HCT116 (cell line): ENCODE measurements at regions not wholly inside any gene's neighbourhood (a gene's known extent, or its start where the extent isn't known, plus 50 kb on each side); places are given as distances from the start of the nearest gene placed in this dataset.

Source experiments
- ATAC-seq: fragments of 200-7000 bp; cut with Tn5 transposase; 2 replicates; pipeline ENCODE4 v1.9.1; 2020; ENCODE audit warnings: mild to moderate bottlenecking, moderate library complexity
- BruUV-seq: library from RNA; stranded (reverse); fragments of 400-500 nt; replicated peaks from 2 replicates; lab custom pipeline; 2021; lab: Mats Ljungman, UMichigan
- CTCF ChIA-PET: fragments of 300-600 bp; sonication (Branson Sonifier 250); formaldehyde crosslinking; loops from one replicate; lab custom pipeline; 2021; ENCODE audit warnings: antibody characterized with exemption; lab: Charles Lee
- POLR2A ChIA-PET: fragments of 300-600, 350-600 bp; sonication (Branson Sonifier 250); formaldehyde crosslinking; loops from one replicate; lab custom pipeline; 2021; ENCODE audit warnings: antibody characterized with exemption; lab: Charles Lee
- RAD21 ChIA-PET, 2 experiments: fragments of 300-600 bp; sonication (Branson Sonifier 250); formaldehyde crosslinking; loops; one replicate each; lab custom pipeline; 2023; ENCODE audit warnings: low total read pairs in 2 of 2; ENCODE audit not compliant: uncharacterized antibody in 2 of 2, unreplicated experiment in 2 of 2, low non-redundant PET in 1 of 2; lab: Charles Lee
- DNase-seq: peaks from one replicate; pipeline ENCODE4 v3.0.0-alpha.2; 2010; ENCODE audit warnings: low read depth, low spot score
- H2AFZ ChIP-seq: fragments of 200-600 bp; shearing (Covaris generic), sonication (generic); 2 replicates; pipeline ENCODE4 v1.6.1; 2017; ENCODE audit warnings: low read depth, mixed run types, mixed read lengths, antibody characterized with exemption, low read length; ENCODE audit not compliant: poor library complexity, severe bottlenecking
- H3K27ac ChIP-seq: 2 replicates; pipeline ENCODE4 v1.5.1; 2012; ENCODE audit warnings: low read depth, low read length
- H3K27me3 ChIP-seq: fragments of 200-600 bp; sonication (generic); 2 replicates; pipeline ENCODE4 v1.6.1; 2016; ENCODE audit warnings: mixed run types, low read length, mixed read lengths; ENCODE audit not compliant: insufficient read depth
- H3K36me3 ChIP-seq, 2 experiments: fragments of 200-500 bp in 1 of 2; fragments of 200-600 bp in 1 of 2; sonication (Bioruptor generic) in 1 of 2; sonication (generic) in 1 of 2; 2 replicates each; pipeline versions ENCODE4 v1.5.1 to v1.6.1; 2014 to 2016; ENCODE audit warnings: low read length in 2 of 2, inconsistent platforms in 1 of 2, mixed read lengths in 1 of 2, mixed run types in 1 of 2; ENCODE audit not compliant: insufficient read depth in 2 of 2, control insufficient read depth in 1 of 2
- H3K4me1 ChIP-seq, 2 experiments: fragments of 200-600 bp in 1 of 2; sonication (generic) in 1 of 2; 2 replicates each; pipeline versions ENCODE4 v1.5.1 to v1.6.1; 2012 to 2017; ENCODE audit warnings: low read length in 2 of 2, inconsistent platforms in 1 of 2, mild to moderate bottlenecking in 1 of 2, mixed read lengths in 1 of 2, mixed run types in 1 of 2, moderate library complexity in 1 of 2; ENCODE audit not compliant: insufficient read depth in 2 of 2, control insufficient read depth in 1 of 2
- H3K4me2 ChIP-seq: fragments of 200-600 bp; sonication (generic); 2 replicates; pipeline ENCODE4 v1.6.1; 2017; ENCODE audit warnings: mixed run types, low read length, mixed read lengths
- H3K4me3 ChIP-seq, 2 experiments: fragments of 200-600 bp in 1 of 2; sonication (generic) in 1 of 2; replicated peaks in 1 of 2; 2 replicates each; pipeline ENCODE4 v1.5.1; 2011 to 2016; ENCODE audit warnings: low read length in 2 of 2, control low read depth in 1 of 2, low read depth in 1 of 2, mild to moderate bottlenecking in 1 of 2, mixed read lengths in 1 of 2, mixed run types in 1 of 2
- H3K79me2 ChIP-seq: fragments of 200-600 bp; sonication (generic); 2 replicates; pipeline ENCODE4 v1.6.1; 2017; ENCODE audit warnings: mild to moderate bottlenecking, mixed run types, low read length, moderate library complexity, mixed read lengths; ENCODE audit not compliant: insufficient read depth
- H3K9ac ChIP-seq: fragments of 200-600 bp; sonication (generic); 2 replicates; pipeline ENCODE4 v1.6.1; 2016; ENCODE audit warnings: low read length, mixed read lengths
- H3K9me2 ChIP-seq: fragments of 200-600 bp; sonication (generic), shearing (Covaris generic); 2 replicates; pipeline ENCODE4 v1.6.1; 2017; ENCODE audit warnings: mixed run types, mild to moderate bottlenecking, moderate library complexity; ENCODE audit not compliant: insufficient read depth
- H3K9me3 ChIP-seq, 2 experiments: fragments of 200-500 bp in 1 of 2; fragments of 200-600 bp in 1 of 2; sonication (Bioruptor generic) in 1 of 2; sonication (generic) in 1 of 2; 2 replicates each; pipeline ENCODE4 v1.6.1; 2014 to 2017; ENCODE audit warnings: low read length in 2 of 2, mixed read lengths in 2 of 2, inconsistent platforms in 1 of 2, low read depth in 1 of 2, mild to moderate bottlenecking in 1 of 2, mixed run types in 1 of 2, moderate library complexity in 1 of 2; ENCODE audit not compliant: control insufficient read depth in 1 of 2, insufficient read depth in 1 of 2
- H4K20me1 ChIP-seq: fragments of 200-600 bp; sonication (generic), shearing (Covaris generic); 2 replicates; pipeline ENCODE4 v1.6.1; 2017; ENCODE audit warnings: mixed run types, mild to moderate bottlenecking, moderate library complexity; ENCODE audit not compliant: insufficient read depth
- FOSL1 ChIP-seq: IDR thresholded peaks from 2 replicates; pipeline ENCODE4 v1.6.1; 2012; ENCODE audit warnings: low read depth
- POLR2AphosphoS5 ChIP-seq: IDR thresholded peaks from 2 replicates; pipeline ENCODE4 v1.6.1; 2011; ENCODE audit warnings: mild to moderate bottlenecking, low read depth, low read length, moderate library complexity
- SIN3A ChIP-seq: IDR thresholded peaks from 2 replicates; pipeline ENCODE4 v1.6.1; 2012; ENCODE audit warnings: low read depth
- intact Hi-C: fragments of 100-400 bp; cut with micrococcal nuclease; formaldehyde crosslinking; loops from 2 replicates; pipeline ENCODE4 v1.10.0; 2022

DNA sequence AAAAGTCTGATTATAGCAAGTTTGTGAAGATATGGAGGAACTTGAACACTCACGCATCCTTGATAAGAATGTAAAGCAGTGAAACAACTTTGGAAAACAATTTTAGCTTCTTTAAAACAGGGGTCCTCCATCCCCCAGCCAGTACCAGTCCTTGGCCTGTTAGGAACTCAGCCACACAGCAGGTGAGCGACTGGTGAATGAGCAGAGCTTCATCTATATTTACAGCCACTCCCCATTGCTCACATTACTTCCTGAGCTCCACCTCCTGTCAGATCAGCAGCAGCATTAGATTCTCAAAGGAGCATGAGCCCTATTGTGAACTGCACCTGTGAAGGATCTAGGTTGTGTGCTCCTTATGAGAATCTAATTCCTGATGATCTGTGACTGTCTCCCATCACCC, 530.3 kb upstream of the PRKX start:
- Histone ChIP-seq H3K27me3 (no peaks in the 10 kb centered on the region), H3K79me2 (no peaks in the 10 kb centered on the region)
- BruUV-seq: no TSS peak
- CTCF ChIA-PET: no interaction called here
- no peak for DNase-seq
- no peak for TF ChIP-seq POLR2AphosphoS5
- TF ChIP-seq, all 23 proteins: peak for 0
- ChIA-PET POLR2A (no interaction called here), RAD21 (no interaction called here)
- Histone ChIP-seq H3K27ac (no peak overlapping the region), H3K4me1 (no peaks in the 10 kb centered on the region), H3K4me2 (no peak overlapping the region), H3K9me2 (no peaks in the 10 kb centered on the region), H4K20me1 (no peaks in the 10 kb centered on the region), H3K36me3 (no peaks in the 10 kb centered on the region), H3K4me3 (no peak overlapping the region), H2AFZ (no peak overlapping the region), H3K9ac (no peak overlapping the region), H3K9me3 (no peaks in the 10 kb centered on the region)
- ATAC-seq: no peak
- intact Hi-C loops: no loop called here

DNA sequence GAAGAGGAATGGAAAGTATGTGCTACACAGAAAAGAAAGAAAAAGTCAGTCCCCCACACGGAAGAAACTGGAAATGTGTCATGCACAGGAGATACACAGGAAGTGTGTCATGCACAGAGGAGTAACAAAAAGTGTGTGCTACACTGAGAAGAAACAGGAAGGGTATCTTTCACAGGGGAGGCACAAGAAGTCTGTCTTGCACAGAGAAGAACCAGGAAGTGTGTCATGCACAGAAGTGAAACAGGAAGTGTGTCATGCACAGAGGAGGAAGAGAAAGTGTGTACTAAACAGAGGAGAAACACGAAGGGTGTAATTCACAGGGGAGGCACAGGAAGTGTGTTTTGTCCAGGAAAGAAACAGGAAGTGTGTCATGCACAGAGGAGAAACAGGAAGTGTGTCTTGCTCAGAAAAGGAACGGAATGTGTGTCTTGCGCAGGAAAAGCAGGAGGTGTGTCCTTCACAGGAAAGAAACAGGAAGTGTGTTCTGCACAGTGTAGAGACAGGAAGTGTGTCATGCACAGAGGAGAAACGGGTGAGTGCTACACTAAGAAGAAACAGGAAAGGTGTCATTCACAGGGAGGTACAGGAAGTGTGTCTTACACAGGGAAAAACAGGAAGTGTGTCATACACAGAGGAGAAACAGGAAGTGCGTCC, 527.2 kb upstream of the PRKX start:
- Histone ChIP-seq H3K36me3 (no peaks in the 10 kb centered on the region), H3K9ac (no peak overlapping the region), H3K4me1 (no peaks in the 10 kb centered on the region), H3K79me2 (no peaks in the 10 kb centered on the region), H3K4me2 (no peak overlapping the region)
- no TSS peak for BruUV-seq
- CTCF ChIA-PET: no interaction called here
- no peak for TF ChIP-seq FOSL1
- TF ChIP-seq SIN3A: no peak
- TF ChIP-seq, all 23 proteins: peak for 0
- H3K9me2 ChIP-seq: no peaks in the 10 kb centered on the region
- ChIA-PET POLR2A (no interaction called here), RAD21 (no interaction called here)
- no peaks in the 10 kb centered on the region for H3K27me3 ChIP-seq
- H4K20me1 ChIP-seq: no peaks in the 10 kb centered on the region
- no peak overlapping the region for H2AFZ ChIP-seq
- intact Hi-C loops: no loop called here
- H3K9me3 ChIP-seq: no peaks in the 10 kb centered on the region
- no peak overlapping the region for H3K4me3 ChIP-seq
- H3K27ac ChIP-seq: no peak overlapping the region
- DNase-seq (no peak), ATAC-seq (no peak)
